GM19438 (cell line): ENCODE measurements at regions not wholly inside any gene's neighbourhood (a gene's known extent, or its start where the extent isn't known, plus 50 kb on each side); places are given as distances from the start of the nearest gene placed in this dataset.

Experiments
- ATAC-seq: cut with Tn5 transposase; IDR thresholded peaks from one replicate; pipeline ENCODE4 v1.9.1; 2021; ENCODE audit warnings: low read depth; ENCODE audit not compliant: unreplicated experiment

GRCh38 chr11:28412029-28412428 is 303.8 kb downstream of the METTL15 start:
- ATAC-seq: no peak

- ATAC-seq: no peak
Measured at GRCh38 chr11:28401446-28401845, 293.3 kb downstream of the METTL15 start.

GRCh38 chr11:28400331-28401100 is 292.3 kb downstream of the METTL15 start:
- no peak for ATAC-seq

- ATAC-seq: no peak
Measured at GRCh38 chr11:28393348-28393747, 285.2 kb downstream of the METTL15 start.

GRCh38 chr11:28384418-28384817 is 276.2 kb downstream of the METTL15 start:
- no peak for ATAC-seq

GRCh38 chr11:28383456-28383855 is 275.3 kb downstream of the METTL15 start:
- ATAC-seq: no peak
